ENCODE measurements at regions not wholly inside any gene's neighbourhood (a gene's known extent, or its start where the extent isn't known, plus 50 kb on each side); places are given as distances from the start of the nearest gene placed in this dataset.

DNA sequence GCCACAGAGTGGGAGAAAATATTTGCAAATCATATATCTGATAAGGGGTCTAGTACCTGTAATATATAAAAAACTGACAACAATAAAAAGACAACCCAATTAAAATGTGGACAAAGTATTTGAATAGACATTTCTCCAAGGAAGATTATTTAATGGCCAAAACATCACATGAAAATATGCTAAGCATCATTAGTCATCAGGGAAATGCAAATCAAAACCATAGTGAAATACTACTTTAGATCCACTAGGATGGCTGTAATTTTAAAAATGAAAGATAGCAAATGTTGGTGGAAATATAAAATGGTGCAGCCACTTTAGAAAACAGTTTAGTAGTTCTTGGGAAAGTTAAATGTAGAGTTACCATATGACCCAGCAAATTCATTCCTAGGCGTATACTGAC, 118.7 kb upstream of the KIF26B start:
- TF ChIP-seq CTCF (conservative IDR thresholded peaks at IDR 0.05; ENCODE audit: low read depth, low read length) (no peak), EZH2 (IDR thresholded peaks at IDR 0.05; ENCODE audit: borderline replicate concordance, low read depth, low read length, poor library complexity, severe bottlenecking) (no peak)
